B cell (primary cell): ENCODE measurements at regions not wholly inside any gene's neighbourhood (a gene's known extent, or its start where the extent isn't known, plus 50 kb on each side); places are given as distances from the start of the nearest gene placed in this dataset.

Experiments
- EZH2 ChIP-seq: IDR thresholded peaks from 2 replicates; pipeline ENCODE4 v1.6.1; 2012; ENCODE audit warnings: borderline replicate concordance, low read depth, mild to moderate bottlenecking, moderate library complexity, low read length; ENCODE audit not compliant: insufficient read depth, poor library complexity, severe bottlenecking
- TF ChIP-seq, protein P1 (sequence below): fragments of 200-600 bp; IDR thresholded peaks from one replicate; pipeline ENCODE4 v1.8.0; 2022; ENCODE audit warnings: antibody characterized with exemption, mild to moderate bottlenecking

GRCh38 chr6:22412994-22413393 lies 116.2 kb upstream of the PRL start:
- TF ChIP-seq, protein P1, sequence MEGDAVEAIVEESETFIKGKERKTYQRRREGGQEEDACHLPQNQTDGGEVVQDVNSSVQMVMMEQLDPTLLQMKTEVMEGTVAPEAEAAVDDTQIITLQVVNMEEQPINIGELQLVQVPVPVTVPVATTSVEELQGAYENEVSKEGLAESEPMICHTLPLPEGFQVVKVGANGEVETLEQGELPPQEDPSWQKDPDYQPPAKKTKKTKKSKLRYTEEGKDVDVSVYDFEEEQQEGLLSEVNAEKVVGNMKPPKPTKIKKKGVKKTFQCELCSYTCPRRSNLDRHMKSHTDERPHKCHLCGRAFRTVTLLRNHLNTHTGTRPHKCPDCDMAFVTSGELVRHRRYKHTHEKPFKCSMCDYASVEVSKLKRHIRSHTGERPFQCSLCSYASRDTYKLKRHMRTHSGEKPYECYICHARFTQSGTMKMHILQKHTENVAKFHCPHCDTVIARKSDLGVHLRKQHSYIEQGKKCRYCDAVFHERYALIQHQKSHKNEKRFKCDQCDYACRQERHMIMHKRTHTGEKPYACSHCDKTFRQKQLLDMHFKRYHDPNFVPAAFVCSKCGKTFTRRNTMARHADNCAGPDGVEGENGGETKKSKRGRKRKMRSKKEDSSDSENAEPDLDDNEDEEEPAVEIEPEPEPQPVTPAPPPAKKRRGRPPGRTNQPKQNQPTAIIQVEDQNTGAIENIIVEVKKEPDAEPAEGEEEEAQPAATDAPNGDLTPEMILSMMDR, result no peak
- no peak for TF ChIP-seq EZH2
